ENCODE measurements at regions not wholly inside any gene's neighbourhood (a gene's known extent, or its start where the extent isn't known, plus 50 kb on each side); places are given as distances from the start of the nearest gene placed in this dataset.

GRCh38 chr12:94033101-94033500 lies 115.3 kb upstream of the PLXNC1 start:
- no peak overlapping the region for H3K27ac ChIP-seq (ENCODE audit: low read depth, low read length)
- ChIA-PET POLR2A (no interaction called here), CTCF (interaction anchor here (0.8 to 0.9 kb wide), 2 partner anchors 42 to 68 kb away, joined by 3 to 8 read pairs; no protein-coding TSS in a partner anchor)
- no peak overlapping the region for H3K4me3 ChIP-seq (ENCODE audit: low read depth, low read length)
- H3K27me3 ChIP-seq (ENCODE audit: control insufficient read depth, insufficient read depth, low read length) = peaks cover 2% of the 10 kb centered on the region
- no peak for DNase-seq (ENCODE audit: low read depth, low spot score)
- TF ChIP-seq CTCF (IDR thresholded peaks at IDR 0.05; ENCODE audit: low read depth, low read length) = no peak
- H3K9me3 ChIP-seq (ENCODE audit: control insufficient read depth, insufficient read depth, low read length) = no peaks in the 10 kb centered on the region

GRCh38 chr12:94033784-94034183 lies 114.6 kb upstream of the PLXNC1 start:
- no peak for TF ChIP-seq CTCF (IDR thresholded peaks at IDR 0.05; ENCODE audit: low read depth, low read length)
- H3K27ac ChIP-seq (ENCODE audit: low read depth, low read length) = no peak overlapping the region
- CTCF ChIA-PET = no interaction called here
- no peaks in the 10 kb centered on the region for H3K9me3 ChIP-seq (ENCODE audit: control insufficient read depth, insufficient read depth, low read length)
- POLR2A ChIA-PET = no interaction called here
- H3K4me3 ChIP-seq (ENCODE audit: low read depth, low read length) = no peak overlapping the region
- DNase-seq (ENCODE audit: low read depth, low spot score) = no peak
- peaks cover 2% of the 10 kb centered on the region for H3K27me3 ChIP-seq (ENCODE audit: control insufficient read depth, insufficient read depth, low read length)

DNA sequence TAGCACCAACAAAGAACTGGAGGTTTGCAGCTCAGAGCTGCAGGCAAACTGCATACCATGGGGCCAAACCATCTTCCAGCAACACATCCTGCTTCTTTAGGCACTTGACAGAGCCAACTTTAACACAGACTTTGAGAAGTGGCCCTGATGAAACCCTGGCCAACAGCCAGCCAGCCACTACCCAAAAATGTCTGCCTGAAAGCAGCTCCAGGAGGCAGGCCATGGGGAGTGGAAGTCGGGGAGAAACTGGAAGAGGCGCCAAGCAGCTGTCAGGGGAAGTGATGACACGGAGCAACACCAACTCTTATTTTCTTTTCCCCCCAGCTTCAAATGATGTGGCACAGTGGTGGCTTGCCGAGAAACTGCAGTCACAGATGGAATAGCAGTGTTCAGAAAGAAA lies 110.9 kb upstream of the PLXNC1 start:
- Histone ChIP-seq H3K27ac (ENCODE audit: low read depth, low read length) (no peak overlapping the region), H3K4me3 (ENCODE audit: low read depth, low read length) (no peak overlapping the region), H3K27me3 (ENCODE audit: control insufficient read depth, insufficient read depth, low read length) (peaks cover 3% of the 10 kb centered on the region), H3K9me3 (ENCODE audit: control insufficient read depth, insufficient read depth, low read length) (no peaks in the 10 kb centered on the region)
- DNase-seq (ENCODE audit: low read depth, low spot score) = no peak
- POLR2A ChIA-PET = no interaction called here
- TF ChIP-seq CTCF (IDR thresholded peaks at IDR 0.05; ENCODE audit: low read depth, low read length) = no peak
- CTCF ChIA-PET = no interaction called here

- H3K27me3 ChIP-seq (ENCODE audit: control insufficient read depth, insufficient read depth, low read length) = peaks cover 3% of the 10 kb centered on the region
- no peak overlapping the region for H3K27ac ChIP-seq (ENCODE audit: low read depth, low read length)
- no peak overlapping the region for H3K4me3 ChIP-seq (ENCODE audit: low read depth, low read length)
- POLR2A ChIA-PET = no interaction called here
- TF ChIP-seq CTCF (IDR thresholded peaks at IDR 0.05; ENCODE audit: low read depth, low read length) = no peak
- no peaks in the 10 kb centered on the region for H3K9me3 ChIP-seq (ENCODE audit: control insufficient read depth, insufficient read depth, low read length)
- CTCF ChIA-PET = no interaction called here
- no peak for DNase-seq (ENCODE audit: low read depth, low spot score)
Measured at GRCh38 chr12:94038605-94039004, 109.8 kb upstream of the PLXNC1 start.

DNA sequence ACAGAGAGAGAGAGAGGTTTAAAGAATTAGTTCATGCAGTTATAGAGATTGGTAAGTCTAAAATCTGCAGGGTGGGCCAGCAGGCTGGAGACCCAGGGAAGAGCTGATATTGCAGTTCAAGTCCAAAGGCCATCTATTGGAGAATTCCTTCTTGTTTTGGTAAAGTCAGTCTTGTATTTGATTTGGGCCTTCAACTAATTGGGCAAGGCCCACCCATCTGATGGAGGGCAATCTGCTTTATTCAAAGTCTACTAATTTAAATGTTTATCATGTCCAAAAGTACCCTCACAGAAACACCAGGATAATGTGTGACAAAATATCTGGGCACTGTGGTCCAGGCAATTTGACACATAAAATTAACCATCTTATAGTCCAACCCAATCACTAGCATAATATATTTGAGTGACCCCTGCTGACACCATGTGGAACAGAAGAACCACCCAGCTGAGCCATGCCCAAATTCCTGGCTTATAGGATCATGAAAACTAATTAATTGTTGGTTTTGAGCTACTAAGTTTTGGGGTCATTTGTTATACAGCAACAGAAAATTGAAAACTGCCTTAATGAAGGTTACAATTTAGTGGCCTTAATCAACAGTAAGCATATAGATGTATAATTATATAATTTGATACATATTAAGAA lies 109.1 kb upstream of the PLXNC1 start:
- peaks cover 3% of the 10 kb centered on the region for H3K27me3 ChIP-seq (ENCODE audit: control insufficient read depth, insufficient read depth, low read length)
- no peak for TF ChIP-seq CTCF (IDR thresholded peaks at IDR 0.05; ENCODE audit: low read depth, low read length)
- no peak overlapping the region for H3K27ac ChIP-seq (ENCODE audit: low read depth, low read length)
- no peaks in the 10 kb centered on the region for H3K9me3 ChIP-seq (ENCODE audit: control insufficient read depth, insufficient read depth, low read length)
- CTCF ChIA-PET = interaction anchor here (0.7 kb wide), 1 partner anchor 294 kb away, joined by 3 read pairs; no protein-coding TSS in a partner anchor
- no peak overlapping the region for H3K4me3 ChIP-seq (ENCODE audit: low read depth, low read length)
- no peak for DNase-seq (ENCODE audit: low read depth, low spot score)
- POLR2A ChIA-PET = no interaction called here

Data from AG04450 (cell line).